Activated CD8-positive, alpha-beta memory T cell treated with anti-CD3 and anti-CD28 coated beads, Interleukin-2, amount 10 ng/mL, durations not matched to agents 7 days and 5 days (primary cell): ENCODE measurements at regions not wholly inside any gene's neighbourhood (a gene's known extent, or its start where the extent isn't known, plus 50 kb on each side); places are given as distances from the start of the nearest gene placed in this dataset.
A peak's percentile ranks its signal among the peaks of the same experiment; 100 is the strongest.

ENCODE experiments used
- ATAC-seq: fragments of 150-1000 bp; cut with Tn5 transposase; one replicate; pipeline ENCODE4 v1.10.0; 2021; ENCODE audit warnings: moderate library complexity
- CTCF ChIA-PET: fragments of 350-600 bp; sonication (Branson Sonifier 250); formaldehyde crosslinking; loops from one replicate; lab custom pipeline; 2021; ENCODE audit warnings: antibody characterized with exemption; lab: Charles Lee
- DNase-seq: peaks from one replicate; pipeline ENCODE4 v3.0.0-alpha.2; 2020
- H3K27ac Mint-ChIP-seq: one replicate; pipeline ENCODE4 v1.8.0; 2021; ENCODE audit warnings: mild to moderate bottlenecking, mixed read lengths
- H3K27me3 Mint-ChIP-seq: one replicate; pipeline ENCODE4 v1.8.0; 2021; ENCODE audit warnings: mixed read lengths
- H3K36me3 Mint-ChIP-seq: one replicate; pipeline ENCODE4 v1.8.0; 2021; ENCODE audit warnings: mild to moderate bottlenecking, mixed read lengths
- H3K4me1 Mint-ChIP-seq: one replicate; pipeline ENCODE4 v1.8.0; 2021; ENCODE audit warnings: mixed read lengths
- H3K4me3 Mint-ChIP-seq: one replicate; pipeline ENCODE4 v1.8.0; 2021; ENCODE audit warnings: mild to moderate bottlenecking, moderate library complexity, mixed read lengths
- H3K9me3 Mint-ChIP-seq: one replicate; pipeline ENCODE4 v1.8.0; 2022; ENCODE audit warnings: low read depth, mixed read lengths

GRCh38 chr2:236862961-236863728 lies 222.5 kb upstream of the COPS8 start:
- Mint-ChIP-seq H3K4me3 (no peak overlapping the region), H3K9me3 (no peaks in the 10 kb centered on the region), H3K27me3 (no peaks in the 10 kb centered on the region), H3K36me3 (no peaks in the 10 kb centered on the region), H3K27ac (no peak overlapping the region), H3K4me1 (no peaks in the 10 kb centered on the region)
- ATAC-seq: no peak
- CTCF ChIA-PET: no interaction called here
- DNase-seq: peak; percentile 18

- H3K27ac Mint-ChIP-seq: no peak overlapping the region
- ATAC-seq (no peak), DNase-seq (peak; percentile 18)
- CTCF ChIA-PET: no interaction called here
- H3K4me3 Mint-ChIP-seq: no peak overlapping the region
- peaks cover 1% of the 10 kb centered on the region for H3K27me3 Mint-ChIP-seq
- no peaks in the 10 kb centered on the region for H3K4me1 Mint-ChIP-seq
- no peaks in the 10 kb centered on the region for H3K9me3 Mint-ChIP-seq
- H3K36me3 Mint-ChIP-seq: no peaks in the 10 kb centered on the region
Measured at GRCh38 chr2:236863729-236864126, 222.0 kb upstream of the COPS8 start.

GRCh38 chr2:236865052-236865451 lies 220.6 kb upstream of the COPS8 start:
- no peaks in the 10 kb centered on the region for H3K4me1 Mint-ChIP-seq
- no peaks in the 10 kb centered on the region for H3K9me3 Mint-ChIP-seq
- CTCF ChIA-PET: no interaction called here
- H3K27me3 Mint-ChIP-seq: peaks cover 3% of the 10 kb centered on the region
- no peak for ATAC-seq
- no peak overlapping the region for H3K27ac Mint-ChIP-seq
- H3K4me3 Mint-ChIP-seq: no peak overlapping the region
- no peaks in the 10 kb centered on the region for H3K36me3 Mint-ChIP-seq
- peak; percentile 16 for DNase-seq

- Mint-ChIP-seq H3K9me3 (no peaks in the 10 kb centered on the region), H3K27ac (no peak overlapping the region), H3K4me1 (peaks cover 6% of the 10 kb centered on the region), H3K27me3 (peaks cover 3% of the 10 kb centered on the region), H3K36me3 (no peaks in the 10 kb centered on the region), H3K4me3 (no peak overlapping the region)
- ATAC-seq: no peak
- peak; percentile 23 for DNase-seq
- CTCF ChIA-PET: no interaction called here
Measured at GRCh38 chr2:236866542-236867340, 218.9 kb upstream of the COPS8 start.

GRCh38 chr2:236867441-236868260 lies 218.0 kb upstream of the COPS8 start:
- no peak overlapping the region for H3K4me3 Mint-ChIP-seq
- H3K36me3 Mint-ChIP-seq: no peaks in the 10 kb centered on the region
- CTCF ChIA-PET: no interaction called here
- DNase-seq (peak; percentile 26), ATAC-seq (no peak)
- no peaks in the 10 kb centered on the region for H3K9me3 Mint-ChIP-seq
- no peak overlapping the region for H3K27ac Mint-ChIP-seq
- H3K27me3 Mint-ChIP-seq: peaks cover 4% of the 10 kb centered on the region
- peaks cover 7% of the 10 kb centered on the region for H3K4me1 Mint-ChIP-seq

GRCh38 chr2:236870370-236870769 lies 215.3 kb upstream of the COPS8 start:
- no peaks in the 10 kb centered on the region for H3K9me3 Mint-ChIP-seq
- no peak for DNase-seq
- CTCF ChIA-PET: no interaction called here
- no peak for ATAC-seq
- no peak overlapping the region for H3K27ac Mint-ChIP-seq
- H3K4me1 Mint-ChIP-seq: peaks cover 7% of the 10 kb centered on the region
- H3K36me3 Mint-ChIP-seq: no peaks in the 10 kb centered on the region
- H3K4me3 Mint-ChIP-seq: no peak overlapping the region
- H3K27me3 Mint-ChIP-seq: peaks cover 12% of the 10 kb centered on the region

GRCh38 chr2:236871500-236872001 lies 214.1 kb upstream of the COPS8 start:
- Mint-ChIP-seq H3K9me3 (no peaks in the 10 kb centered on the region), H3K27ac (no peak overlapping the region), H3K27me3 (peaks cover 13% of the 10 kb centered on the region), H3K4me1 (peaks cover 7% of the 10 kb centered on the region), H3K4me3 (no peak overlapping the region), H3K36me3 (no peaks in the 10 kb centered on the region)
- ATAC-seq (no peak), DNase-seq (no peak)
- CTCF ChIA-PET: no interaction called here

- DNase-seq: no peak
- Mint-ChIP-seq H3K9me3 (no peaks in the 10 kb centered on the region), H3K27me3 (peaks cover 14% of the 10 kb centered on the region), H3K36me3 (no peaks in the 10 kb centered on the region), H3K4me1 (peaks cover 7% of the 10 kb centered on the region), H3K27ac (no peak overlapping the region), H3K4me3 (no peak overlapping the region)
- ATAC-seq: no peak
- CTCF ChIA-PET: no interaction called here
Measured at GRCh38 chr2:236872015-236872414, 213.7 kb upstream of the COPS8 start.

GRCh38 chr2:236872981-236873380 lies 212.7 kb upstream of the COPS8 start:
- peaks cover 7% of the 10 kb centered on the region for H3K4me1 Mint-ChIP-seq
- H3K9me3 Mint-ChIP-seq: no peaks in the 10 kb centered on the region
- H3K27ac Mint-ChIP-seq: no peak overlapping the region
- DNase-seq (no peak), ATAC-seq (no peak)
- no peaks in the 10 kb centered on the region for H3K36me3 Mint-ChIP-seq
- no peak overlapping the region for H3K4me3 Mint-ChIP-seq
- H3K27me3 Mint-ChIP-seq: peaks cover 14% of the 10 kb centered on the region
- CTCF ChIA-PET: no interaction called here

GRCh38 chr2:236873636-236874035 lies 212.1 kb upstream of the COPS8 start:
- no peaks in the 10 kb centered on the region for H3K9me3 Mint-ChIP-seq
- no peak for DNase-seq
- no peak overlapping the region for H3K27ac Mint-ChIP-seq
- CTCF ChIA-PET: no interaction called here
- H3K27me3 Mint-ChIP-seq: peaks cover 14% of the 10 kb centered on the region
- peaks cover 7% of the 10 kb centered on the region for H3K4me1 Mint-ChIP-seq
- no peak for ATAC-seq
- no peak overlapping the region for H3K4me3 Mint-ChIP-seq
- H3K36me3 Mint-ChIP-seq: no peaks in the 10 kb centered on the region

- Mint-ChIP-seq H3K36me3 (no peaks in the 10 kb centered on the region), H3K9me3 (no peaks in the 10 kb centered on the region), H3K27ac (no peak overlapping the region), H3K4me3 (no peak overlapping the region), H3K27me3 (peaks cover 16% of the 10 kb centered on the region), H3K4me1 (peaks cover 7% of the 10 kb centered on the region)
- ATAC-seq (no peak), DNase-seq (no peak)
- CTCF ChIA-PET: no interaction called here
Measured at GRCh38 chr2:236874866-236875481, 210.7 kb upstream of the COPS8 start.

- H3K4me3 Mint-ChIP-seq: no peak overlapping the region
- no peak overlapping the region for H3K27ac Mint-ChIP-seq
- peaks cover 7% of the 10 kb centered on the region for H3K4me1 Mint-ChIP-seq
- CTCF ChIA-PET: no interaction called here
- DNase-seq (no peak), ATAC-seq (no peak)
- H3K9me3 Mint-ChIP-seq: no peaks in the 10 kb centered on the region
- no peaks in the 10 kb centered on the region for H3K36me3 Mint-ChIP-seq
- H3K27me3 Mint-ChIP-seq: peaks cover 17% of the 10 kb centered on the region
Measured at GRCh38 chr2:236875906-236876505, 209.7 kb upstream of the COPS8 start.

- H3K27ac Mint-ChIP-seq: no peak overlapping the region
- no peaks in the 10 kb centered on the region for H3K9me3 Mint-ChIP-seq
- DNase-seq: no peak
- no peak for ATAC-seq
- H3K4me1 Mint-ChIP-seq: peaks cover 2% of the 10 kb centered on the region
- CTCF ChIA-PET: no interaction called here
- H3K27me3 Mint-ChIP-seq: peaks cover 19% of the 10 kb centered on the region
- no peak overlapping the region for H3K4me3 Mint-ChIP-seq
- H3K36me3 Mint-ChIP-seq: no peaks in the 10 kb centered on the region
Measured at GRCh38 chr2:236876642-236877041, 209.0 kb upstream of the COPS8 start.
